Uterus (tissue), 2 donors: ENCODE measurements at regions not wholly inside any gene's neighbourhood (a gene's known extent, or its start where the extent isn't known, plus 50 kb on each side); places are given as distances from the start of the nearest gene placed in this dataset.

Experiments used
- CTCF ChIP-seq, 4 experiments: fragments of 200-600 bp in 2 of 4; fragments of 450-650 bp in 2 of 4; sonication (generic) in 2 of 4; IDR thresholded peaks; one replicate each; pipeline ENCODE4 v1.5.1; 2016 to 2019; ENCODE audit warnings: antibody characterized with exemption in 4 of 4, mild to moderate bottlenecking in 2 of 4, moderate library complexity in 1 of 4
- POLR2A ChIP-seq, 2 donors: fragments of 450-650 bp; IDR thresholded peaks; one replicate each; pipeline ENCODE4 v1.6.1; 2016; ENCODE audit warnings: antibody characterized with exemption in 2 of 2, mild to moderate bottlenecking in 1 of 2, moderate library complexity in 1 of 2

GRCh38 chr14:61876362-61877034 is 114.3 kb downstream of the SNAPC1 start:
- no peak for TF ChIP-seq POLR2A (IDR thresholded peaks at IDR 0.05)
- no peak for TF ChIP-seq CTCF (IDR thresholded peaks at IDR 0.05)
